ENCODE measurements at regions not wholly inside any gene's neighbourhood (a gene's known extent, or its start where the extent isn't known, plus 50 kb on each side); places are given as distances from the start of the nearest gene placed in this dataset.

- TF ChIP-seq MYC (IDR thresholded peaks at IDR 0.05; ENCODE audit: low read depth, low read length) (no peak), POLR2A (IDR thresholded peaks at IDR 0.05; ENCODE audit: extremely low read depth, insufficient read length) (no peak), MAX (IDR thresholded peaks at IDR 0.05; ENCODE audit: low read depth, low read length) (no peak), CTCF (IDR thresholded peaks at IDR 0.05; ENCODE audit: low read depth, low read length) (no peak)
- H3K4me3 ChIP-seq (ENCODE audit: low read depth, low read length): no peak overlapping the region
- DNase-seq (ENCODE audit: low read depth): no peak
Measured at GRCh38 chr9:88749420-88749819, 214.4 kb downstream of the NXNL2 start.

GRCh38 chr9:88750832-88751360 lies 215.9 kb downstream of the NXNL2 start:
- TF ChIP-seq CTCF (IDR thresholded peaks at IDR 0.05; ENCODE audit: low read depth, low read length) (no peak), MAX (IDR thresholded peaks at IDR 0.05; ENCODE audit: low read depth, low read length) (no peak), POLR2A (IDR thresholded peaks at IDR 0.05; ENCODE audit: extremely low read depth, insufficient read length) (no peak), MYC (IDR thresholded peaks at IDR 0.05; ENCODE audit: low read depth, low read length) (no peak)
- H3K4me3 ChIP-seq (ENCODE audit: low read depth, low read length): no peak overlapping the region
- no peak for DNase-seq (ENCODE audit: low read depth)

- TF ChIP-seq POLR2A (IDR thresholded peaks at IDR 0.05; ENCODE audit: extremely low read depth, insufficient read length): no peak
- no peak for TF ChIP-seq MAX (IDR thresholded peaks at IDR 0.05; ENCODE audit: low read depth, low read length)
- TF ChIP-seq MYC (IDR thresholded peaks at IDR 0.05; ENCODE audit: low read depth, low read length): no peak
- TF ChIP-seq CTCF (IDR thresholded peaks at IDR 0.05; ENCODE audit: low read depth, low read length): no peak
- H3K4me3 ChIP-seq (ENCODE audit: low read depth, low read length): no peak overlapping the region
- no peak for DNase-seq (ENCODE audit: low read depth)
Measured at GRCh38 chr9:88751781-88752180, 216.8 kb downstream of the NXNL2 start.

GRCh38 chr9:88753691-88754367 lies 218.9 kb downstream of the NXNL2 start:
- TF ChIP-seq CTCF (IDR thresholded peaks at IDR 0.05; ENCODE audit: low read depth, low read length) (no peak), POLR2A (IDR thresholded peaks at IDR 0.05; ENCODE audit: extremely low read depth, insufficient read length) (no peak), MAX (IDR thresholded peaks at IDR 0.05; ENCODE audit: low read depth, low read length) (no peak), MYC (IDR thresholded peaks at IDR 0.05; ENCODE audit: low read depth, low read length) (no peak)
- H3K4me3 ChIP-seq (ENCODE audit: low read depth, low read length): no peak overlapping the region
- DNase-seq (ENCODE audit: low read depth): no peak

- H3K4me3 ChIP-seq (ENCODE audit: low read depth, low read length): no peak overlapping the region
- no peak for DNase-seq (ENCODE audit: low read depth)
- TF ChIP-seq CTCF (IDR thresholded peaks at IDR 0.05; ENCODE audit: low read depth, low read length): no peak
- TF ChIP-seq MYC (IDR thresholded peaks at IDR 0.05; ENCODE audit: low read depth, low read length): no peak
- no peak for TF ChIP-seq POLR2A (IDR thresholded peaks at IDR 0.05; ENCODE audit: extremely low read depth, insufficient read length)
- TF ChIP-seq MAX (IDR thresholded peaks at IDR 0.05; ENCODE audit: low read depth, low read length): no peak
Measured at GRCh38 chr9:88754452-88754851, 219.5 kb downstream of the NXNL2 start.

Measured in NB4 (cell line).